Smooth muscle cell (in vitro differentiated cells): ENCODE measurements at regions not wholly inside any gene's neighbourhood (a gene's known extent, or its start where the extent isn't known, plus 50 kb on each side); places are given as distances from the start of the nearest gene placed in this dataset.
A peak's percentile ranks its signal among the peaks of the same experiment; 100 is the strongest.
"Not testable (repeated sequence)": the region's sequence is repeated elsewhere in the genome, so short reads cannot be mapped to it uniquely, and the experiment has no call there.

ENCODE experiments used
- DNase-seq: peaks from one replicate; lab custom pipeline; 2025; ENCODE audit not compliant: unreplicated experiment; lab: John Stamatoyannopoulos, UW
- H2AFZ ChIP-seq: fragments of 200-600 bp; sonication (generic); 2 replicates; pipeline ENCODE4 v1.6.0; 2016; ENCODE audit warnings: antibody characterized with exemption, low read depth, mild to moderate bottlenecking
- H3F3A ChIP-seq: fragments of 200-600 bp; sonication (generic); 2 replicates; pipeline ENCODE4 v1.6.0; 2017; ENCODE audit warnings: antibody characterized with exemption, low read depth
- H3K27ac ChIP-seq: fragments of 200-600 bp; sonication (generic); 2 replicates; pipeline ENCODE4 v1.5.1; 2016; ENCODE audit warnings: low read depth, mild to moderate bottlenecking
- H3K27me3 ChIP-seq: fragments of 200-600 bp; sonication (generic); 2 replicates; pipeline ENCODE4 v1.6.1; 2016; ENCODE audit warnings: low read depth, mild to moderate bottlenecking
- H3K36me3 ChIP-seq: fragments of 200-600 bp; sonication (generic); 2 replicates; pipeline ENCODE4 v1.5.1; 2016; ENCODE audit warnings: low read depth
- H3K4me1 ChIP-seq: fragments of 200-600 bp; sonication (generic); 2 replicates; pipeline ENCODE4 v1.5.1; 2016; ENCODE audit warnings: low read depth
- H3K4me2 ChIP-seq: fragments of 200-600 bp; sonication (generic); 2 replicates; pipeline ENCODE4 v1.6.0; 2016; ENCODE audit warnings: mild to moderate bottlenecking
- H3K4me3 ChIP-seq: fragments of 200-600 bp; sonication (generic); 2 replicates; pipeline ENCODE4 v1.5.1; 2016; ENCODE audit warnings: mild to moderate bottlenecking
- H3K79me2 ChIP-seq: fragments of 200-600 bp; sonication (generic); 2 replicates; pipeline ENCODE4 v1.6.0; 2016; ENCODE audit warnings: low read depth, mild to moderate bottlenecking
- H3K9ac ChIP-seq: fragments of 200-600 bp; sonication (generic); 2 replicates; pipeline ENCODE4 v1.6.0; 2016; ENCODE audit warnings: low read depth
- H3K9me3 ChIP-seq: fragments of 200-600 bp; sonication (generic); replicated peaks from 2 replicates; pipeline ENCODE4 v1.5.1; 2016; ENCODE audit warnings: low read depth
- H4K20me1 ChIP-seq: fragments of 200-600 bp; sonication (generic); 2 replicates; pipeline ENCODE4 v1.6.0; 2016; ENCODE audit warnings: low read depth
- WGBS: methylation state at CpG from one replicate; pipeline ENCODE4 v1.1.7; 2016; ENCODE audit warnings: low lambda C conversion rate; 5-methylcytosine and 5-hydroxymethylcytosine counted together
- TF ChIP-seq, protein P1 (sequence below): fragments of 200-600 bp; sonication (generic); IDR thresholded peaks from 2 replicates; pipeline ENCODE4 v1.5.1; 2017; ENCODE audit warnings: borderline replicate concordance, mild to moderate bottlenecking, antibody characterized with exemption; ENCODE audit not compliant: insufficient read depth, poor library complexity, severe bottlenecking

DNA sequence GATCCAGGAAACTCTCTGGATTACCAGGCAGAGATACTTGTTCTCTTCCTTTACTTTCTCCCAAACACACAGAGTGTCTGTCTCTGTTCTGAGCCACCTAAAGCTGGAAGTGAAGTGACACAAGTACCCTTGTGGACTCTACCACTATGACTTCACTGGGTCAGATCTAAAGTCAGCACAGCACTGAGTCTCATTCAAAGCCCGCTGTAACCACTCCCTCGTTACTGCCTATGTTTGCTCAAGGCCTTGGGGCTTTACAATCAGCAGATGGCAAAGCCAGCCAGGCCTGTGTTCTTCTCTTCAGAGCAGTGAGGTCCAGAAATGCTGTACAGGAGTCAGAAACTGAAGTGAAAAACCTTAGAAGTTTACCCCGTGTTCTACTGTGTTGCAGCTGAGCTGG is 588.3 kb upstream of the SEMA6D start:
- H3K4me3 ChIP-seq: no peak overlapping the region
- no peaks in the 10 kb centered on the region for H3K27me3 ChIP-seq
- no peak for DNase-seq
- no peak overlapping the region for H3K9ac ChIP-seq
- no peaks in the 10 kb centered on the region for H4K20me1 ChIP-seq
- WGBS: 62% methylated on average over 3 of the region's 3 CpGs
- H2AFZ ChIP-seq: no peak overlapping the region
- no peak overlapping the region for H3K27ac ChIP-seq
- TF ChIP-seq, protein P1, sequence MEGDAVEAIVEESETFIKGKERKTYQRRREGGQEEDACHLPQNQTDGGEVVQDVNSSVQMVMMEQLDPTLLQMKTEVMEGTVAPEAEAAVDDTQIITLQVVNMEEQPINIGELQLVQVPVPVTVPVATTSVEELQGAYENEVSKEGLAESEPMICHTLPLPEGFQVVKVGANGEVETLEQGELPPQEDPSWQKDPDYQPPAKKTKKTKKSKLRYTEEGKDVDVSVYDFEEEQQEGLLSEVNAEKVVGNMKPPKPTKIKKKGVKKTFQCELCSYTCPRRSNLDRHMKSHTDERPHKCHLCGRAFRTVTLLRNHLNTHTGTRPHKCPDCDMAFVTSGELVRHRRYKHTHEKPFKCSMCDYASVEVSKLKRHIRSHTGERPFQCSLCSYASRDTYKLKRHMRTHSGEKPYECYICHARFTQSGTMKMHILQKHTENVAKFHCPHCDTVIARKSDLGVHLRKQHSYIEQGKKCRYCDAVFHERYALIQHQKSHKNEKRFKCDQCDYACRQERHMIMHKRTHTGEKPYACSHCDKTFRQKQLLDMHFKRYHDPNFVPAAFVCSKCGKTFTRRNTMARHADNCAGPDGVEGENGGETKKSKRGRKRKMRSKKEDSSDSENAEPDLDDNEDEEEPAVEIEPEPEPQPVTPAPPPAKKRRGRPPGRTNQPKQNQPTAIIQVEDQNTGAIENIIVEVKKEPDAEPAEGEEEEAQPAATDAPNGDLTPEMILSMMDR: no peak
- no peak overlapping the region for H3K4me2 ChIP-seq
- no peaks in the 10 kb centered on the region for H3K4me1 ChIP-seq
- H3K9me3 ChIP-seq: no peaks in the 10 kb centered on the region
- H3K36me3 ChIP-seq: no peaks in the 10 kb centered on the region
- no peaks in the 10 kb centered on the region for H3F3A ChIP-seq
- no peaks in the 10 kb centered on the region for H3K79me2 ChIP-seq

DNA sequence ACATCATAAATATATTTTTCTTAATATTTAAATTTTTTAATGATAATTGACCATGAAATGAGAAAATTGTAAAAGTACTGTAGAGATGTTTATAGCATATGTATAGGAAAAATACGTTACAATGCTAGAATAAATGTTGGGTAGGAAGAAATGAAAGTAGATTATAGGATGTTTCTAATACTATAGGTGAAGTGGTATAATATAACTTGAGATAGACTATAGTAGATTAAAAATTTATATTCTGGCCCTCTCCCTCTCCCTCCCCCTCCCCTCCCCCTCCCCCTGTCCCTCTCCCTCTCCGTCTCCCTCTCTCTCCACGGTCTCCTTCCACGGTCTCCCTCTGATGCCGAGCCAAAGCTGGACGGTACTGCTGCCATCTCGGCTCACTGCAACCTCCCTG is 585.9 kb upstream of the SEMA6D start:
- not testable (repeated sequence) for H3F3A ChIP-seq, H3K4me2 ChIP-seq, H4K20me1 ChIP-seq, H3K9me3 ChIP-seq, H3K4me3 ChIP-seq, H3K9ac ChIP-seq, H3K79me2 ChIP-seq, H3K36me3 ChIP-seq, DNase-seq, H3K4me1 ChIP-seq, H3K27me3 ChIP-seq, H3K27ac ChIP-seq, H2AFZ ChIP-seq
- 94% methylated on average over 1 of the region's 7 CpGs for WGBS

DNA sequence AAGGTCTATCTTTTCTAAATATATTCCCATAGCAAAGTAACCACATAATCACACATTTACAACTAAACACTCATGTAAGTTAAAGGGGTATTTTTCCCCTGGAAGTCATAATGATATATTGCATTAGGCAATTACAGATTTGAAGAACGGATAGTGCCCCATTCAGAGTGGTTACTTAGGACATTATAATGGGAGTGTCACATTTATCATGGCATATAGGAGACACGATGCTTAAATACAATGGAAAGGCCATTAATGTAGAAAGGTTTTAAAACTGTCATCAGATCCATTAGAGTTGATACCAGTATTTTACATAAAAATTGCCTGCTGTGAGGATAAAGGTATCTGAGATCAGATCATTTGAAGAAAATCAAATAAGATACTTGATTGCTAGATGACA is 582.0 kb upstream of the SEMA6D start:
- no peaks in the 10 kb centered on the region for H3K27me3 ChIP-seq
- WGBS: 82% methylated on average over 2 of the region's 2 CpGs
- DNase-seq: no peak

DNA sequence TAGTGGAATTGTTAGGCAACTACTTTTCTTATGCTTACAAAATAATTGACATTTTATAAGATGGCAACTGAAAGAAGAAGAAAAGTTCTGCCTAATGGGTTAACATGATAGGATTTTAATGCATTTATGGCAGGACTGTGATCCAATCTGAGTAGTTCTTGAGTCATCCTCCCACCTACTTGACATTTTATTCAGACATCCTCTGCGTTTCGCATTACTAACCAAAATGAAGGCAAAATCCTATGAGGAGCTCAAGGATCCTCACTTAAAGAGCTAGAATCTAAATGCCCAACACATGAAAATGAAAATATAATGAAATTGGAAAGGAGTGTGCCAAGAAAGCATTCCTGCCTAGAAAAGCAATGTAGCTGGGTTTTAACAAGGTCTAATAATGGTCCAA is 581.1 kb upstream of the SEMA6D start:
- no peaks in the 10 kb centered on the region for H3F3A ChIP-seq
- no peaks in the 10 kb centered on the region for H3K79me2 ChIP-seq
- H3K27ac ChIP-seq: peak overlapping the region; percentile 83
- no peaks in the 10 kb centered on the region for H3K36me3 ChIP-seq
- peak overlapping the region; percentile 86 for H3K4me2 ChIP-seq
- WGBS: 19% methylated on average over 2 of the region's 2 CpGs
- H2AFZ ChIP-seq: peak overlapping the region; percentile 40
- no peaks in the 10 kb centered on the region for H4K20me1 ChIP-seq
- DNase-seq: no peak
- TF ChIP-seq, protein P1: no peak
- peak overlapping the region; percentile 39 for H3K4me3 ChIP-seq
- peaks cover 2% of the 10 kb centered on the region for H3K4me1 ChIP-seq
- H3K9ac ChIP-seq: peak overlapping the region; percentile 21
- H3K27me3 ChIP-seq: no peaks in the 10 kb centered on the region
- H3K9me3 ChIP-seq: no peaks in the 10 kb centered on the region

More for the DNA sequence above, 582.0 kb upstream of the SEMA6D start:
- TF ChIP-seq, protein P1: no peak
- no peaks in the 10 kb centered on the region for H3K79me2 ChIP-seq
- no peaks in the 10 kb centered on the region for H3K9me3 ChIP-seq
- H3K4me1 ChIP-seq: peaks cover 2% of the 10 kb centered on the region
- H3K36me3 ChIP-seq: no peaks in the 10 kb centered on the region
- H3F3A ChIP-seq: no peaks in the 10 kb centered on the region
- no peak overlapping the region for H2AFZ ChIP-seq
- H4K20me1 ChIP-seq: no peaks in the 10 kb centered on the region
- H3K27ac ChIP-seq: no peak overlapping the region
- no peak overlapping the region for H3K4me2 ChIP-seq
- H3K9ac ChIP-seq: no peak overlapping the region
- no peak overlapping the region for H3K4me3 ChIP-seq
